ENCODE measurements at regions not wholly inside any gene's neighbourhood (a gene's known extent, or its start where the extent isn't known, plus 50 kb on each side); places are given as distances from the start of the nearest gene placed in this dataset.
"Not testable (repeated sequence)": the region's sequence is repeated elsewhere in the genome, so short reads cannot be mapped to it uniquely, and the experiment has no call there.

GRCh38 chr12:32023861-32024260 is 64.6 kb downstream of the RESF1 start:
- TF ChIP-seq EZH2 (IDR thresholded peaks at IDR 0.05; ENCODE audit: insufficient read depth, poor library complexity, severe bottlenecking); EZH2phosphoT487 (IDR thresholded peaks at IDR 0.05; ENCODE audit: insufficient read depth, low read depth): not testable (repeated sequence)

All from GM23248 (cell line).